ENCODE measurements at regions not wholly inside any gene's neighbourhood (a gene's known extent, or its start where the extent isn't known, plus 50 kb on each side); places are given as distances from the start of the nearest gene placed in this dataset.

- Mint-ChIP-seq H3K9me3 (peaks cover 0 to 2% (median 0%) of the 10 kb centered on the region in 7 donors), H3K27ac (no peak overlapping the region), H3K4me3 (no peak overlapping the region), H3K36me3 (no peaks in the 10 kb centered on the region), H3K4me1 (no peaks in the 10 kb centered on the region), H3K27me3 (ENCODE audit: low read depth in 3 of 3) (peaks cover 0 to 3% (median 0%) of the 10 kb centered on the region in 3 donors)
- Histone ChIP-seq H3K4me3 (replicated peaks in 1 of 3; ENCODE audit: low read depth in 2 of 3, low read length in 3 of 3) (no peak overlapping the region), H4K20me1 (ENCODE audit: insufficient read depth, low read length) (no peaks in the 10 kb centered on the region), H3K36me3 (replicated peaks in 1 of 2; ENCODE audit: control insufficient read depth in 1 of 2, insufficient read depth in 2 of 2, low read length in 2 of 2) (no peaks in the 10 kb centered on the region), H3K9me3 (replicated peaks in 1 of 2; ENCODE audit: control insufficient read depth in 1 of 2, insufficient read depth in 1 of 2, low read length in 2 of 2) (no peaks in the 10 kb centered on the region), H3K27me3 (ENCODE audit: control insufficient read depth in 2 of 2, insufficient read depth in 2 of 2, low read length in 2 of 2) (no peaks in the 10 kb centered on the region), H3K4me1 (ENCODE audit: control insufficient read depth in 1 of 2, insufficient read depth in 2 of 2, low read length in 2 of 2) (no peaks in the 10 kb centered on the region), H3K27ac (ENCODE audit: low read depth in 1 of 2, low read length in 2 of 2) (no peak overlapping the region), H3K4me2 (replicated peaks; ENCODE audit: extremely low read depth, low read length, poor library complexity, severe bottlenecking) (no peak overlapping the region), H2AFZ (ENCODE audit: insufficient read depth, low read depth, low read length, poor library complexity, severe bottlenecking) (no peak overlapping the region), H3K79me2 (ENCODE audit: insufficient read depth, low read length) (no peaks in the 10 kb centered on the region), H3K9ac (ENCODE audit: insufficient read depth, low read length, poor library complexity, severe bottlenecking) (no peak overlapping the region)
- WGBS (ENCODE audit: insufficient coverage), result 90% methylated on average over 26 of the region's 29 CpGs
- intact Hi-C loops (cut with micrococcal nuclease), result no loop called here
- TF ChIP-seq, protein P1, sequence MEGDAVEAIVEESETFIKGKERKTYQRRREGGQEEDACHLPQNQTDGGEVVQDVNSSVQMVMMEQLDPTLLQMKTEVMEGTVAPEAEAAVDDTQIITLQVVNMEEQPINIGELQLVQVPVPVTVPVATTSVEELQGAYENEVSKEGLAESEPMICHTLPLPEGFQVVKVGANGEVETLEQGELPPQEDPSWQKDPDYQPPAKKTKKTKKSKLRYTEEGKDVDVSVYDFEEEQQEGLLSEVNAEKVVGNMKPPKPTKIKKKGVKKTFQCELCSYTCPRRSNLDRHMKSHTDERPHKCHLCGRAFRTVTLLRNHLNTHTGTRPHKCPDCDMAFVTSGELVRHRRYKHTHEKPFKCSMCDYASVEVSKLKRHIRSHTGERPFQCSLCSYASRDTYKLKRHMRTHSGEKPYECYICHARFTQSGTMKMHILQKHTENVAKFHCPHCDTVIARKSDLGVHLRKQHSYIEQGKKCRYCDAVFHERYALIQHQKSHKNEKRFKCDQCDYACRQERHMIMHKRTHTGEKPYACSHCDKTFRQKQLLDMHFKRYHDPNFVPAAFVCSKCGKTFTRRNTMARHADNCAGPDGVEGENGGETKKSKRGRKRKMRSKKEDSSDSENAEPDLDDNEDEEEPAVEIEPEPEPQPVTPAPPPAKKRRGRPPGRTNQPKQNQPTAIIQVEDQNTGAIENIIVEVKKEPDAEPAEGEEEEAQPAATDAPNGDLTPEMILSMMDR (IDR thresholded peaks at IDR 0.05), result no peak
- DNase-seq, result no peak
Measured at GRCh38 chr18:78779996-78780718, 199.5 kb upstream of the SALL3 start.

- no peaks in the 10 kb centered on the region for H3K4me1 Mint-ChIP-seq
- WGBS (ENCODE audit: insufficient coverage), result 96% methylated on average over 38 of the region's 42 CpGs
- H3K27me3 Mint-ChIP-seq (ENCODE audit: low read depth in 3 of 3), result peaks cover 0 to 3% (median 0%) of the 10 kb centered on the region in 3 donors
- no peaks in the 10 kb centered on the region for H3K79me2 ChIP-seq (ENCODE audit: insufficient read depth, low read length)
- H3K27ac Mint-ChIP-seq, result no peak overlapping the region
- H3K36me3 ChIP-seq (replicated peaks in 1 of 2; ENCODE audit: control insufficient read depth in 1 of 2, insufficient read depth in 2 of 2, low read length in 2 of 2), result no peaks in the 10 kb centered on the region
- H3K9me3 ChIP-seq (replicated peaks in 1 of 2; ENCODE audit: control insufficient read depth in 1 of 2, insufficient read depth in 1 of 2, low read length in 2 of 2), result no peaks in the 10 kb centered on the region
- TF ChIP-seq, protein P1 (IDR thresholded peaks at IDR 0.05), result no peak
- no peak for DNase-seq
- no peak overlapping the region for H3K4me3 Mint-ChIP-seq
- H3K27me3 ChIP-seq (ENCODE audit: control insufficient read depth in 2 of 2, insufficient read depth in 2 of 2, low read length in 2 of 2), result no peaks in the 10 kb centered on the region
- H3K36me3 Mint-ChIP-seq, result no peaks in the 10 kb centered on the region
- no peaks in the 10 kb centered on the region for H4K20me1 ChIP-seq (ENCODE audit: insufficient read depth, low read length)
- no peak overlapping the region for H2AFZ ChIP-seq (ENCODE audit: insufficient read depth, low read depth, low read length, poor library complexity, severe bottlenecking)
- peaks cover 0 to 3% (median 0%) of the 10 kb centered on the region in 7 donors for H3K9me3 Mint-ChIP-seq
- H3K9ac ChIP-seq (ENCODE audit: insufficient read depth, low read length, poor library complexity, severe bottlenecking), result no peak overlapping the region
- H3K4me3 ChIP-seq (replicated peaks in 1 of 3; ENCODE audit: low read depth in 2 of 3, low read length in 3 of 3), result no peak overlapping the region
- H3K27ac ChIP-seq (ENCODE audit: low read depth in 1 of 2, low read length in 2 of 2), result no peak overlapping the region
- intact Hi-C loops (cut with micrococcal nuclease), result no loop called here
- no peaks in the 10 kb centered on the region for H3K4me1 ChIP-seq (ENCODE audit: control insufficient read depth in 1 of 2, insufficient read depth in 2 of 2, low read length in 2 of 2)
- no peak overlapping the region for H3K4me2 ChIP-seq (replicated peaks; ENCODE audit: extremely low read depth, low read length, poor library complexity, severe bottlenecking)
Measured at GRCh38 chr18:78780719-78781600, 198.7 kb upstream of the SALL3 start.
